Spleen (tissue), 11 donors: ENCODE measurements at regions not wholly inside any gene's neighbourhood (a gene's known extent, or its start where the extent isn't known, plus 50 kb on each side); places are given as distances from the start of the nearest gene placed in this dataset.

Experiments used
- DNase-seq: peaks from one replicate; pipeline ENCODE4 v3.0.0-alpha.2; 2020
- H3K27ac ChIP-seq, 8 donors: fragments of 200-600 bp; sonication (generic) in 7 of 8; 1 replicate in 4 of 8; 2 replicates in 4 of 8; pipeline versions ENCODE4 v1.5.0 to v1.8.0; 2016 to 2021; ENCODE audit warnings: inconsistent platforms in 4 of 8, mild to moderate bottlenecking in 4 of 8, moderate library complexity in 1 of 8
- H3K27me3 ChIP-seq, 7 donors: fragments of 200-600 bp; sonication (generic) in 6 of 7; replicated peaks in 1 of 7; 1 replicate in 4 of 7; 2 replicates in 3 of 7; pipeline versions ENCODE4 v1.5.0 to v1.8.0; 2016 to 2021; ENCODE audit warnings: inconsistent platforms in 3 of 7, mild to moderate bottlenecking in 1 of 7
- H3K36me3 ChIP-seq, 6 donors: fragments of 200-600 bp; sonication (generic) in 5 of 6; 1 replicate in 4 of 6; 2 replicates in 2 of 6; pipeline versions ENCODE4 v1.5.0 to v1.8.0; 2016 to 2021; ENCODE audit warnings: inconsistent platforms in 2 of 6
- H3K4me1 ChIP-seq, 6 donors: fragments of 200-600 bp; sonication (generic) in 5 of 6; 1 replicate in 3 of 6; 2 replicates in 3 of 6; pipeline versions ENCODE4 v1.5.0 to v1.8.0; 2016 to 2021; ENCODE audit warnings: inconsistent platforms in 3 of 6
- H3K4me3 ChIP-seq, 8 donors: fragments of 200-600 bp; sonication (generic) in 7 of 8; 1 replicate in 4 of 8; 2 replicates in 4 of 8; pipeline versions ENCODE4 v1.5.0 to v1.8.0; 2016 to 2021; ENCODE audit warnings: inconsistent platforms in 4 of 8, mild to moderate bottlenecking in 4 of 8, moderate library complexity in 2 of 8
- H3K9me3 ChIP-seq, 8 donors: fragments of 200-600 bp; sonication (generic) in 7 of 8; 1 replicate in 4 of 8; 2 replicates in 4 of 8; pipeline versions ENCODE4 v1.5.0 to v1.8.0; 2016 to 2021; ENCODE audit warnings: inconsistent platforms in 4 of 8
- CTCF ChIP-seq, 11 experiments: fragments of 200-600 bp in 7 of 11; fragments of 450-650 bp in 4 of 11; sonication (generic) in 4 of 11; IDR thresholded peaks in 8 of 11; conservative IDR thresholded peaks in 3 of 11; 1 replicate in 7 of 11; 2 replicates in 4 of 11; pipeline versions ENCODE4 v1.4.0 to v1.8.0; 2016 to 2021; ENCODE audit warnings: antibody characterized with exemption in 11 of 11, inconsistent platforms in 4 of 11, mild to moderate bottlenecking in 1 of 11
- POLR2A ChIP-seq, 3 donors: fragments of 450-650 bp; IDR thresholded peaks; one replicate each; pipeline ENCODE4 v1.5.1; 2017; ENCODE audit warnings: antibody characterized with exemption in 3 of 3, mild to moderate bottlenecking in 1 of 3
- POLR2AphosphoS5 ChIP-seq, 3 donors: sonication (generic); formaldehyde crosslinking; IDR thresholded peaks; one replicate each; pipeline ENCODE4 v1.5.1; 2017; ENCODE audit warnings: antibody characterized with exemption in 3 of 3
- whole genome bisulfite sequencing, 5 donors: extraction: QIAGEN DNeasy Blood & Tissue Kit in 3 of 5; methylation state at CpG; one replicate each; pipeline versions ENCODE4 v1.1.5 to v1.1.7; 2013 to 2018; 5-methylcytosine and 5-hydroxymethylcytosine counted together
- intact Hi-C: fragments of 100-400 bp; cut with DNase I; formaldehyde crosslinking; loops from one replicate; pipeline ENCODE4 v1.15.0; 2023; ENCODE audit warnings: low total_unique reads
- donor health status: healthy with polysubstance abuse.
- donor health status: DM: no; HTN: no; CAD: no; lungs with moderate emphysema.
- donor health status: DM: no; HTN: no; CAD: no.
- donor health status: Bipolar disorder and iron deficiency.
- donor health status: healthy.
- donor health status: DM: no; HTN: no; CAD: no.
- donor health status: DM: yes; HTN: yes; CAD: no.

GRCh38 chr11:19650467-19650866 lies 62.2 kb upstream of the NAV2 start:
- intact Hi-C loops, result no loop called here

GRCh38 chr11:19649751-19650150 lies 62.9 kb upstream of the NAV2 start:
- peaks cover 0 to 5% (median 0%) of the 10 kb centered on the region in 7 donors for H3K27me3 ChIP-seq
- TF ChIP-seq POLR2AphosphoS5 (IDR thresholded peaks at IDR 0.05) (no peak), POLR2A (IDR thresholded peaks at IDR 0.05) (no peak), CTCF (IDR thresholded peaks at IDR 0.05 in 8 of 11, conservative IDR thresholded peaks at IDR 0.05 in 3 of 11) (no peak)
- intact Hi-C loops, result no loop called here
- DNase-seq, result no peak
- 71 to 89% (median 79%) methylated on average over 4 of the region's 4 CpGs for WGBS, 5 donors
- no peaks in the 10 kb centered on the region for H3K4me1 ChIP-seq
- no peaks in the 10 kb centered on the region for H3K9me3 ChIP-seq
- H3K4me3 ChIP-seq, result no peak overlapping the region
- no peaks in the 10 kb centered on the region for H3K36me3 ChIP-seq
- no peak overlapping the region for H3K27ac ChIP-seq

More at GRCh38 chr11:19650467-19650866, 62.2 kb upstream of the NAV2 start:
- Histone ChIP-seq H3K4me3 (no peak overlapping the region), H3K9me3 (no peaks in the 10 kb centered on the region), H3K27me3 (peaks cover 0 to 5% (median 0%) of the 10 kb centered on the region in 7 donors), H3K4me1 (no peaks in the 10 kb centered on the region), H3K27ac (no peak overlapping the region), H3K36me3 (no peaks in the 10 kb centered on the region)
- 78 to 91% (median 86%) methylated on average over 3 of the region's 3 CpGs for WGBS, 5 donors
- no peak for TF ChIP-seq POLR2A (IDR thresholded peaks at IDR 0.05)
- no peak for TF ChIP-seq CTCF (IDR thresholded peaks at IDR 0.05 in 8 of 11, conservative IDR thresholded peaks at IDR 0.05 in 3 of 11)
- TF ChIP-seq POLR2AphosphoS5 (IDR thresholded peaks at IDR 0.05), result no peak
- DNase-seq, result no peak

GRCh38 chr11:19648321-19648720 lies 64.3 kb upstream of the NAV2 start:
- TF ChIP-seq POLR2A (IDR thresholded peaks at IDR 0.05), result no peak
- no peak for TF ChIP-seq CTCF (IDR thresholded peaks at IDR 0.05 in 8 of 11, conservative IDR thresholded peaks at IDR 0.05 in 3 of 11)
- no peak for TF ChIP-seq POLR2AphosphoS5 (IDR thresholded peaks at IDR 0.05)
- intact Hi-C loops, result no loop called here
- WGBS, 5 donors, result 78 to 90% (median 80%) methylated on average over 3 of the region's 3 CpGs
- H3K27ac ChIP-seq, result no peak overlapping the region
- no peaks in the 10 kb centered on the region for H3K9me3 ChIP-seq
- H3K27me3 ChIP-seq, result peaks cover 0 to 5% (median 0%) of the 10 kb centered on the region in 7 donors
- no peaks in the 10 kb centered on the region for H3K36me3 ChIP-seq
- H3K4me1 ChIP-seq, result no peaks in the 10 kb centered on the region
- no peak for DNase-seq
- no peak overlapping the region for H3K4me3 ChIP-seq

GRCh38 chr11:19647816-19648215 lies 64.8 kb upstream of the NAV2 start:
- Histone ChIP-seq H3K4me3 (no peak overlapping the region), H3K36me3 (no peaks in the 10 kb centered on the region), H3K27me3 (peaks cover 0 to 5% (median 0%) of the 10 kb centered on the region in 7 donors), H3K4me1 (no peaks in the 10 kb centered on the region), H3K9me3 (no peaks in the 10 kb centered on the region), H3K27ac (no peak overlapping the region)
- WGBS, 5 donors, result 77 to 93% (median 87%) methylated on average over 3 of the region's 3 CpGs
- TF ChIP-seq POLR2AphosphoS5 (IDR thresholded peaks at IDR 0.05) (no peak), POLR2A (IDR thresholded peaks at IDR 0.05) (no peak), CTCF (IDR thresholded peaks at IDR 0.05 in 8 of 11, conservative IDR thresholded peaks at IDR 0.05 in 3 of 11) (no peak)
- intact Hi-C loops, result no loop called here
- no peak for DNase-seq
